GM19025 (cell line): ENCODE measurements at regions not wholly inside any gene's neighbourhood (a gene's known extent, or its start where the extent isn't known, plus 50 kb on each side); places are given as distances from the start of the nearest gene placed in this dataset.

Experiments
- ATAC-seq: cut with Tn5 transposase; IDR thresholded peaks from one replicate; pipeline ENCODE4 v1.9.1; 2021; ENCODE audit warnings: mild to moderate bottlenecking, low read depth, moderate library complexity; ENCODE audit not compliant: unreplicated experiment

- peak; percentile 63 for ATAC-seq
Observed at GRCh38 chr6:127641905-127642304, 64.9 kb downstream of the C6orf58 start.
